EL (cell line): ENCODE measurements at regions not wholly inside any gene's neighbourhood (a gene's known extent, or its start where the extent isn't known, plus 50 kb on each side); places are given as distances from the start of the nearest gene placed in this dataset.
"Not testable (repeated sequence)": the region's sequence is repeated elsewhere in the genome, so short reads cannot be mapped to it uniquely, and the experiment has no call there.

Experiments
- DNase-seq: peaks from one replicate; pipeline ENCODE4 v3.0.0-alpha.2; 2016

DNA sequence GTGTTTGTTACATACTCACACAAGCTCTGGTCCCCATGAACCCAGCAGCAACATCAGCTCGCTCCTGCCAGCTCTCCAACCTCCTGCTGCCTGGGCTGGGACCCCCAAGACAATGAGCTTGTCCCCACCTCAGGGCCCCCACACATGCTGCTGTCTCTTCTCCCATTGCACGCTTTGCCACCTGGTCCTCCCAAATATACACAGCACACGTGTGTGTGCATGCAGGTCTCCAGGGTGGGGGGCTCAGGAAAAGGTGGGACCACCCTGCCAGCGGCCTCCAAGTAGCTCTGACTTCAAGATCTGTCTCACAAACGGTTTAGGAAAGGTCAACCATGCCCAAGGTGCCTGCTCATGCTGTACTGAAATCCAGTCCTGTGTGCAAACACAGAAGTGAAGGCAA lies 68.1 kb upstream of the CCND1 start:
- DNase-seq, result no peak

DNA sequence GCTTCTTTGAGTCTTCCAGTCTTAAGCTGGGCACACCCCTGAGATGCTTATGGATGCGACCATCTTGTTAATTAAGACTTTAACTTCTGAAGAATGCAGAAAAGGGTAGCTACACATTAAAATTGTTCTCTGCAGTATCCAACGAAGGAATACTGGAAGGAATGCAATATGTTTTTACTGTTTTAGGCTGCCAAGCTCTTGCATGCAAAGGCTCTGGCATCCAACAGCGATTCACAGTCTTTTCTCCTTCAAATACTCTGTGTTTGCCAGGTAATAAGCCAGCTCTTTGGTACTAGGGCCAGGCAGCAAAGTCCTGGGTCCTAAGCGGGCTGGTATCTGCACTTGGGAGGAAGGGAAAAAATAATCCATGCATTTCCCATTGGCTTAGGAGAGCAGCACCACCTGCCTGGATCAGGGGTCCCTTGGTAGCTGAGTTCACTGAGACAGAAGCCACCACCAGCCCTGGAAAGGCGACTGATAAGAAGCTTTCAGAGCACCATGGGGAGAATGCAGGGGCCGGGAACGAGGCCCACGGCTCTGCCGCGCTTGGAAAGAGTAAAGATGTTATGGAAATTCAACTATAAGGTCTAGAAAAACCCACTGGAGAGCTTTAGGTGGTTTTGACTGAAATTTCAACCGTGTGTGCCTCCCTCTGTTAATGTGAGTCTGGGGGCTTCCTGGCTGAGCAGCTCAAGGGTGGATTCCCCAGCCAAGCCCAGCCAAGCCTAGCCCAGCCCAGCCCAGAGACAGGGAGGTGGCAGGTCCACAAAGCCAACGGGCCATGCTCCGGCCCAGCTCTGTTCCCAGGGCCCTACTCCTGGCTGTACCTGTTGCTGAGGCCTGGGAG lies 67.0 kb upstream of the CCND1 start:
- DNase-seq, result no peak

DNA sequence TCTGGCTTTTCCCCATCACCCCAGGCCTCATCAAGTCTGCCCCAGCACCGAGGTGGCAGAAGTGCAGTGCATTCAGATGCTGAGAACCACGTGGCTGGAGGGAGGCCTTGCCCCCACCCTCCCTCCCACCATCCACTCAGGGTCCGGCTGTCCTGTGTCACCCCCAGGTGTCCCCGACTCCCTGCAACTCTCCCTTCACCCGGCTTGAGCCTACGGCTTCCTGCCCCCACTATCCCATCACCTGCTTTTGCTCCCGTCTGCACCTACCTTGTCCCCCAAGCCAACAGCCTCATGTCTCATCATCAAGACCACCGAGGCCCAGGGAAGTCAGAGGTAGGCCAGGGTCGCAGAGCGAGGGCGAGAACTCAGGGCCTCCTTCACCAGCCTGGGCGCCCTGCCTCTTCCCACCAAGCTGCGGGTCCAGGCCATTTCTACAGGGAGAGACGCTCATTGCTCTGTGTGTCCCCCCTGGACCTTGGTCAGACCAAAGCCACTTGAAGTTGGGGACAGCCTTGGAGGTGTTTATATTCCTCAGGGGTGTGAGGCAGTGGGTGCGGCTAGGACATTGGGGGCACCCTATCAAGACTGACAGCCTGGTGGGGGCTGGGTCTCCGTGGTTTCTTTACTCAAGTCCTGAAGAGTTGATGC lies 66.2 kb upstream of the CCND1 start:
- DNase-seq, result no peak

DNA sequence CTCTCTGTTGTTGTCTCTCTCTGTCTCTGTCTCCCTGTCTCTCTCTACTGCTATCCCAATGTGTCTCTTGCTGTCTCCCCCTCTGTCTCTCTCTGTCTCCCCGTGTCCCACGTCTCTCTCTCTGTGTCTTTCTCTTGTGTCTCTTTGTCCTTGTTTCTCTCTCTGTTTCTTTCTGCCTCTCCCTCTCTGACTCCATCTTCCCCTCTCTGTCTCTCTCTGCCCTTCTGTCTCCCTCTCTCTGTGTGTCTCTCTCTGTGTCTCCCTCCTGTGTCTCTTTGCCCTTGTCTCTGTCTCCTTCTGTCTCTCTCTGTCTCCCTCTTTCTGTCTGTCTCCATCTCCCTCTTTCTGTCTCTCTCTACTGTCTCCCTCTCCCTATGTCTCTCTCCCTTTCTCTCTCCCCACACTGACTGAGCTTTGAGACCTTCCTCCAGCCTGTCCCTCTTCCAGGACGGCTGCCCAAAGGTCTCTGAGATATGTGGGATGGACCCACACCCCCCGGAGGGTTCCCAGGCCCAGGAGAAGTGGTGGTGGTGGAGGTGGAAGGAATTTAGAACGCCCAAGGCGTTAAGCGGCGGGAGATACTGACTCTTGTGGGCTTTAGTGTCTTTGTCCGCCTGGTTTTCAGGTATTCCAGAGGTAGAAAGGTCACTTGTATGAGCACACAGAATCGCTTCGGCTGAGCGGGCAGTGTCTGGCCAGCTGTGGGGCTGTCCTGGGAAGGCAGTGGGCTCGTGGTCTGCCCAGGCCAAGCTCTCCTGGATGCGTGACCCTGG lies 65.5 kb upstream of the CCND1 start:
- no peak for DNase-seq

DNA sequence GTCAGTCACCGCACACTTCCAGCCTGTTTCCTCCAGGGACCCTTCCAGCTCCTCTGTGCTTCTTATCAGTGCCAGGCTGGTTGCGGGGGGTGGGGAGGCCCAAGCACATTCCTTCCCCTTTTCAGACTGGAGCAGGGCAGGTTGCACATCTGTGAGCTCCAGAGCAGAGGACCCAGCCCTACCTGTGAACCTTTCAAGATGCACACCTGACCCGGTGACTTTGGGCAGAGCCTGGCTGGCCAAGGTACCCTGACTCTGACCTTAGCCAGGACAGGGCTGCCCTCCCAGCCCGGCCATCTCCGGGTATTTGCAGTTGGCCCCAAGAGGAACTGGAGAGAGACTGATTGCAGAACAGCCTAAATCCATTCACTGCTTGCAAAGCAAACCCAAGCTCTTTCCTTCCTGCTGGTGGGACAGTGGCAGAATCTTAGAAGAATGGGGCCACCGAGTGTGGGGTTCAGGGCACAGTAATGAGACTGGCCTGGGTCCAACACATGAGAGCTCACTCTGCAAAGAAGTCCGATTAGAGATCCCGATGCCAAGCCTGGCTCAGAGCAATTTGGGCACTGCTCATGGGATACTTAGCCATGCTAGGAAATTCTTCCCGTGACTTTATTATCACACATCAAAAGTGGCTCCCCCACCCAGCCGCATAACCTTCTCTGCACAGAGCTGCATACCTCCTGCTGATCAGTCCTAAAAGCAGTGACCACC lies 64.7 kb upstream of the CCND1 start:
- DNase-seq, result no peak

DNA sequence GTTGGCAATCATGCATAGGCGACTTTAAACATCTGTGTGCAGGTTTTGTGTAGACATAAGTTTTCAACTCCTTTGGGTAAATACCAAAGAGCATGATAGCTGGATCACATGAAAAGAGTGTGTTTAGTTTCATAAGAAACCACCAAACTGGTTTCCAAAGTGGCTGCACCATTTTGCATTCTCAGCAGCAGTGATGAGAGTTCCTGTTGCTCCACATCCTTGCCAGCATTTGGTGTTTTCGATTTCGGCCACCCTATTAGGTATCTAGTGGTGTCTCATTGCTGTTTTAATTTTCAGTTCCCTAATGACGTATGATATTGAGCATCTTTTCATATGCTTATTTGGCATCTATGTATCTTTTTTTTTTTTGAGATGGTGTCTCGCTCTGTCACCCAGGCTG lies 62.8 kb upstream of the CCND1 start:
- no peak for DNase-seq

DNA sequence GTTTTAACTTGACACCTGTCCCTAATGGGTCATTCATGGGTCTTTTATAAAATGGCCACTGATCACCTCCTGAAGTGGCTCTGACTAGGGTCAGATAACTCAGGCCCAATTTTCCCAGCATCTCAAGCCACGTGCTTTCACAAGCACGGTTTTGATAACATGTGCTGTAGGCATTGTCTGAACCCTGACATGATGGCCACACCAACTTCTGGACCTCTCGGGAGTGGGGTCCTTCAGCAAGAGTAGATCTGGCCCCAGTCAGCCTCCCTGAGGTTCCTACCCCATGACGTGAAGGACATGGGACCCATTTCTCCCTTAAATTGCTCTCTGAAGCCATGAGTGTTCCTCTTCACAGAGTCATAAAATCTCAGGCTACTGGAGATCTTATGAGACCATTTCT lies 60.4 kb upstream of the CCND1 start:
- DNase-seq, result no peak

DNA sequence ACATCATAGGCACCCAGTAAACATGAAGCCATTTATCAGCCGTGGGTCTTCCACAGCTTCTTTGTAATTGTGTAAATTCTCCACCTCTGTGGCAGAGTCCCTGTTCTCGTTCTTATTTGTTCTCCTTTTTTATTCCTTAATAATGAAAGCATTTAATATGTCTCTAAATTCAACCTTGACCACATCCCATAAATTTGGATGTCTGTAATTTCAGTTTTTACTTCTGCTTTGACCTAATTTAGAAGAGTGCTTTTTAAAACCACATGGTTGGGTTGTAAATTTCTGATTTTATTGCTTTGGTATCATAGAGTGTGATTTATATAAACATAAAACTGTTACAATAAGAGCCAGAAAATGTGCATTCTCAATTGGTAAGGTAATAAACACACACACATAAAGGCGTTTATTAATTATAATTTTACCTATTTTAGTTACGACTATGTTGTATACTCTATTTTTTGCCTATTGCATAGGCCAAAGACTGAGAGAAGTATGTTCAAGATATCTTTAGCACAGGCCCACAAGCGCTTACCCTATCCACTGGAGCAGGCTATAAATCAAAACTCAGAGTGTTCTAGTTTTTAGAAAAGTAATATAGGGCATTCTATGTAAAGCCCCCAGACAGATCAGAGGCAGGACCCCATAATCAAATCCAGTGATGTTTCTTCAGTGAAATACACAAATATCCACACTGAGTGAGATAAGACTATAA lies 58.0 kb upstream of the CCND1 start:
- DNase-seq, result no peak

DNA sequence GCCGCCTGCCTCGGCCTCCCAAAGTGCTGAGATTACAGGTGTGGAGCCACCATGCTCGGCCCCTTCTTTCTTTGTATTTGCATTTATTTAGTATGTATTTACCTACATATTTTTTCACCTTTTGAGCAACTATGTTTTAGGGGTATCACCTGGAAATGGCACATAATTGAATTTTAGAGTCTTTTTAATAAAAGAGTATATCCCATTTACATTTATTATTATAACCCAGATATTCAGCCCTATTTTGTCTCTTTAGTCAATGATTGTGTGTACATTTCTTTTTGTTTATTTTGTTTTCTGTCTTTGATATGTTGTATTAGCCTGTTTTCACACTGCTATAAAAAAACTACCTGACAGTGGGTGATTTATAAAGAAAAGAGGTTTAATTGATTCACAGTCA lies 56.8 kb upstream of the CCND1 start:
- DNase-seq, result no peak

DNA sequence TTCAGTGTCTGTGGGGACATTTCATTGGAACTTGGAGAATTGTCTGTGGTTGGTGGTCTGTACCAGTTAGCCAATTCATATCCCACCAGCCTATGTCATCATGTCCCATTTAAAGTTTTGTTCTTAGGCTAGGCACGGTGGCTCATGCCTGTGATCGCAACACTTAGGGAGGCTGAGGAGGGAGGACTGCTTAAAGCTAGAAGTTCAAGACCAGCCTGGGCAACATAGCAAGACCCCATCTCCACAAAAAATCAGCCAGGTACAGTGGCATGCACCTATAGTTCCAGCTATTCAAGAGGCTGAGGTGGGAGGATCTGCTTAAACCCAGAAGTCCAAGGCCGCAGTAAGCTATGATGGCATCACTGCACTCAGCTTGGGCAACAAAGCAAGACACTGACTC lies 55.6 kb upstream of the CCND1 start:
- DNase-seq, result no peak

DNA sequence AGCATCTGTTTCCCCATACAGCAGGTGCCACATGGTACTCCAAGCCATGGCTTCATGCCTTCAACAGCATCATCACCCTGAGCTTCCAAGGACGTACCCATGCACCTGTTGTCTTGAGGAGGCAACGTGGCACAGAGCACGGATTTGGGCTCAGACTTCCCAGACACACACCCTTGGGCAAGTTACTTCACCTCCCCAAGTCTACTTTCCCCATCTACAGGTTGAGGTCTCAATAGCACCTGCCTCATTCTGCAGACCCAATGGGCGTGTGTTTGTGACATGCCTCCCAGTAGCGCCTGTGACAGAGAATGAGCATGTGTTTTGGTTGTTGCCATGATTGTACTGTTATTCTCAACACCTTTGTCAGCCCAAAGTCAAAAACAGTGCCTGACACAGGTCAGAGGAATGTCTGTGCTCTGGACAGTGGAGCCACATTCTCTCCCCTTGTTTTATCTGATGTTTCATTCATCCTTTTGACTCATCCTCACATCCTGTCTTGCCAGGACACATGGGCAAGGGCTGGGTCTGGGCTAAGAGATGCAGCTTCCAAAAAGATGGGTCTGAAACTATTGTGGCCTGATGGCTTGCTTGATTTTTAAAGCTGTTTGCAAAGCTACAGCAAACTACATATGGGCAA lies 53.4 kb upstream of the CCND1 start:
- peak; percentile 91 for DNase-seq

DNA sequence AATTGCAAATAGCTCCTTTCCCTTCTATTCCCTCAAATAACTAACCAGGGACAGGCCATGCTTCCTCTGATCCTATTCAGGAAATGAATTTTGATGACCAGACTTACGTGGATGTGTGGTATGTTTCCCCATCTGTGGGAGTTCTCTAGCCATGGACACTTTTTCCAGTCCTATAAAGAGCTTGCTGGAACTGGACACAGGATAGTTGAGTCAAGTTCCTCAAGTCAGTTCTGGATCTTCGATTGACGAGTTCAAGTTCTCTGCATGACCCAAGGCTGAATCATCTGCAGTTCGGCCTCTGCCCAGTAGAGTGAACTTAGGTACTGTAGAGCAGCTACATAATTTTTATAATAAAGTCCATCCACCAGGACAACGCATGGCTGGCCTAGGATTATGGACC lies 52.7 kb upstream of the CCND1 start:
- DNase-seq, result peak; percentile 89

DNA sequence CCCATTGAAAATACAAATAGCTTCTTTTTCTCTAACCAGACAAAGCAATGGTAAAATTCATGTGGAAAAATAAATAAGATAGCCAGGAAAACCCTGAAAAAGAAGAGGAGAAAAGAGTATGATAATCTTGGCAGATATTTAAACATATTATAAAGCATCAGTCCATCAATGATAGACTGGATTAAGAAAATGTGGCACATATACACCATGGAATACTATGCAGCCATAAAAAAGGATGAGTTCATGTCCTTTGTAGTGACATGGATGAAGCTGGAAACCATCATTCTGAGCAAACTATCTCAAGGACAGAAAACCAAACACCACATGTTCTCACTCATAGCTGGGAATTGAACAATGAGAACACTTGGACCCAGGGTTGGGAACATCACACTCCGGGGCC lies 50.9 kb upstream of the CCND1 start:
- not testable (repeated sequence) for DNase-seq
